ENCODE measurements at regions not wholly inside any gene's neighbourhood (a gene's known extent, or its start where the extent isn't known, plus 50 kb on each side); places are given as distances from the start of the nearest gene placed in this dataset.

- no peak overlapping the region for H3K4me3 ChIP-seq (ENCODE audit: low read depth, low read length)
- TF ChIP-seq, protein P1, sequence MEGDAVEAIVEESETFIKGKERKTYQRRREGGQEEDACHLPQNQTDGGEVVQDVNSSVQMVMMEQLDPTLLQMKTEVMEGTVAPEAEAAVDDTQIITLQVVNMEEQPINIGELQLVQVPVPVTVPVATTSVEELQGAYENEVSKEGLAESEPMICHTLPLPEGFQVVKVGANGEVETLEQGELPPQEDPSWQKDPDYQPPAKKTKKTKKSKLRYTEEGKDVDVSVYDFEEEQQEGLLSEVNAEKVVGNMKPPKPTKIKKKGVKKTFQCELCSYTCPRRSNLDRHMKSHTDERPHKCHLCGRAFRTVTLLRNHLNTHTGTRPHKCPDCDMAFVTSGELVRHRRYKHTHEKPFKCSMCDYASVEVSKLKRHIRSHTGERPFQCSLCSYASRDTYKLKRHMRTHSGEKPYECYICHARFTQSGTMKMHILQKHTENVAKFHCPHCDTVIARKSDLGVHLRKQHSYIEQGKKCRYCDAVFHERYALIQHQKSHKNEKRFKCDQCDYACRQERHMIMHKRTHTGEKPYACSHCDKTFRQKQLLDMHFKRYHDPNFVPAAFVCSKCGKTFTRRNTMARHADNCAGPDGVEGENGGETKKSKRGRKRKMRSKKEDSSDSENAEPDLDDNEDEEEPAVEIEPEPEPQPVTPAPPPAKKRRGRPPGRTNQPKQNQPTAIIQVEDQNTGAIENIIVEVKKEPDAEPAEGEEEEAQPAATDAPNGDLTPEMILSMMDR (IDR thresholded peaks at IDR 0.05; ENCODE audit: low read depth, low read length) = no peak
These were observed 98.8 kb upstream of the PCDH9 start for GRCh38 chr13:67328895-67329294.

- TF ChIP-seq, protein P1 (IDR thresholded peaks at IDR 0.05; ENCODE audit: low read depth, low read length) = no peak
- H3K4me3 ChIP-seq (ENCODE audit: low read depth, low read length) = no peak overlapping the region
These were observed 88.7 kb upstream of the PCDH9 start for GRCh38 chr13:67318860-67319259.

GRCh38 chr13:67318398-67318797, 88.3 kb upstream of the PCDH9 start:
- TF ChIP-seq, protein P1 (IDR thresholded peaks at IDR 0.05; ENCODE audit: low read depth, low read length) = no peak
- no peak overlapping the region for H3K4me3 ChIP-seq (ENCODE audit: low read depth, low read length)

GRCh38 chr13:67314405-67314804, 84.3 kb upstream of the PCDH9 start:
- TF ChIP-seq, protein P1 (IDR thresholded peaks at IDR 0.05; ENCODE audit: low read depth, low read length) = no peak
- H3K4me3 ChIP-seq (ENCODE audit: low read depth, low read length) = no peak overlapping the region

DNA sequence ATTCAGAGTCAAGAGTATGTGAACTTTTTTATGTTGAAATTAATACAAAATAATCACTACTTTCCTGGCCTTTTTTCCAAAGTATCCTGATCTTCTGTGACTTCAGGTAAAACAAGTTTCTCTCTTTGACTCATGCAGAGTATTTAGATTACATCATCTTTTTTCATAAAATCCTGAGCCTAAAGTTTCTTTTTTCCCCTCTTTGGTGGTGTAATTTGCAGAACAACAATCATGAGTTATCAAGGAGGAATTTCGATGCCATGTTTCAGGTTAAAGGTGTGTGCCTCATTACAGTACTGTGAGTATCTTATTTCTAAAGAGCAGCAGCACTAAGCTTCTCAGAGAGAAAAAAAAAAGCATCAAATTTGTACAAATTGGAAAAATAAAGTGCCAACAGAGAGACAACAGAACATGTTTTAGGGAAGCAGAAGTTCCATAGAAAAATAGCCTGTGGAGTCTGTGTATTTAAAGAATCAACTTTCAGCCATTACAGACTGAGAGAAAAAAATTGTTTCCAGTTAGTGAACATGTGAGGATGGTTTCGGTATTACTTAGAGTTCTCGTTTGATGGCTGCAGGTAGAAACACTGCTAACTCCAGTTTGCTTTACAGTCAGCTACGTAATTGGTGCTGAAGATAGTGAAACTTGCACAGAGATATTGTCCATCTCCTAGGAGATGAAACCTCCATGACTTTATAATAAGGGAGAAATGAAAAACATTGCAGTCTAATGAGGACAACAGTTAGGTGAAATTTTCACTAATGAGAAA, 78.1 kb upstream of the PCDH9 start:
- H3K4me3 ChIP-seq (ENCODE audit: low read depth, low read length) = no peak overlapping the region
- TF ChIP-seq, protein P1 (IDR thresholded peaks at IDR 0.05; ENCODE audit: low read depth, low read length) = no peak

GRCh38 chr13:67306742-67307141, 76.6 kb upstream of the PCDH9 start:
- TF ChIP-seq, protein P1 (IDR thresholded peaks at IDR 0.05; ENCODE audit: low read depth, low read length) = no peak
- no peak overlapping the region for H3K4me3 ChIP-seq (ENCODE audit: low read depth, low read length)

DNA sequence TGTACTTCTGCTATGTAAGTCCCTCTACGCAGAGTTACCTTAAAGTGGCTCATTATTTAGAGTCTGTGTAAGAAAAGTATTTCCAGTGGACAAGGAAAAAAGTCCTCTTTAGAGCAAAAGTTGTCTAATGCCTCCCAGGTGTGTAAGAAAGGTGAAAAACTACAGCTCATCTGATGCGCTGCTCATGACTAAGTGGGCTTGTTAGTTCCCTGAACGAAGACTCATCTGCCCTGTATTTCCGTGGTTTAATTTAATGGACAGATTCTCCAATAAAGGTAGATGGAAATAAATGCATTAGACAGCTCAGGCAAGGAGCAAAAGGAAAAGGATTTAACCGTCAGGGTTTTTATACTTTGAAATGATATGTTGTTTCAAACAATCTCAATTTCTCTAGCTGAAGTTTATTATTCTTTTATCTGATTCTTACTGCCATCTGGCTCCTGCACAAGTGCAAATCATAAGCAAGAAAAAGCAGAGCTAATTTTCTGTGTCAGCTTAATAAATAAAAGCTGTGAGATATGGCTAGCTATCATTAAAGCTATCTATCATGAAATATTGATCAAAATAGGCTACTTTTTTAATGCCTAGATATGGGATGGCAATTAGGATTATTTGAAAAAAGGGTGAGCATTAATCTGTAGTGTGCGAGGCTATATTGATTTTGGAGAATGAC, 73.7 kb upstream of the PCDH9 start:
- no peak overlapping the region for H3K4me3 ChIP-seq (ENCODE audit: low read depth, low read length)
- TF ChIP-seq, protein P1 (IDR thresholded peaks at IDR 0.05; ENCODE audit: low read depth, low read length) = no peak

Data from WI38 (cell line).